GM19023 (cell line): ENCODE measurements at regions not wholly inside any gene's neighbourhood (a gene's known extent, or its start where the extent isn't known, plus 50 kb on each side); places are given as distances from the start of the nearest gene placed in this dataset.

Source experiments
- ATAC-seq: cut with Tn5 transposase; IDR thresholded peaks from one replicate; pipeline ENCODE4 v1.9.1; 2021; ENCODE audit warnings: mild to moderate bottlenecking, moderate library complexity; ENCODE audit not compliant: unreplicated experiment

- ATAC-seq, result no peak
Observed at GRCh38 chr14:85399186-85399585, 130.8 kb upstream of the FLRT2 start.

- no peak for ATAC-seq
Observed at GRCh38 chr14:85400678-85401077, 129.3 kb upstream of the FLRT2 start.

GRCh38 chr14:85401384-85401783 lies 128.6 kb upstream of the FLRT2 start:
- ATAC-seq, result no peak

GRCh38 chr14:85402569-85403162 lies 127.3 kb upstream of the FLRT2 start:
- ATAC-seq, result no peak

- no peak for ATAC-seq
Observed at GRCh38 chr14:85409481-85410210, 120.3 kb upstream of the FLRT2 start.

GRCh38 chr14:85412756-85413155 lies 117.2 kb upstream of the FLRT2 start:
- ATAC-seq, result no peak

- no peak for ATAC-seq
Observed at GRCh38 chr14:85413836-85414526, 116.0 kb upstream of the FLRT2 start.

GRCh38 chr14:85415015-85415712 lies 114.8 kb upstream of the FLRT2 start:
- ATAC-seq, result no peak

- ATAC-seq, result no peak
Observed at GRCh38 chr14:85416771-85417170, 113.2 kb upstream of the FLRT2 start.

- ATAC-seq, result no peak
Observed at GRCh38 chr14:85417396-85417795, 112.5 kb upstream of the FLRT2 start.

GRCh38 chr14:85418721-85419120 lies 111.2 kb upstream of the FLRT2 start:
- no peak for ATAC-seq

GRCh38 chr14:85420278-85420677 lies 109.7 kb upstream of the FLRT2 start:
- no peak for ATAC-seq

GRCh38 chr14:85420707-85421106 lies 109.2 kb upstream of the FLRT2 start:
- ATAC-seq, result no peak

- no peak for ATAC-seq
Observed at GRCh38 chr14:85421186-85421877, 108.6 kb upstream of the FLRT2 start.

- no peak for ATAC-seq
Observed at GRCh38 chr14:85423889-85424288, 106.1 kb upstream of the FLRT2 start.

- ATAC-seq, result no peak
Observed at GRCh38 chr14:85425507-85425906, 104.4 kb upstream of the FLRT2 start.

- ATAC-seq, result no peak
Observed at GRCh38 chr14:85426068-85426935, 103.6 kb upstream of the FLRT2 start.

GRCh38 chr14:85428926-85429325 lies 101.0 kb upstream of the FLRT2 start:
- no peak for ATAC-seq

- ATAC-seq, result no peak
Observed at GRCh38 chr14:85437148-85437547, 92.8 kb upstream of the FLRT2 start.

GRCh38 chr14:85438001-85438400 lies 91.9 kb upstream of the FLRT2 start:
- ATAC-seq, result no peak
